ENCODE measurements at regions not wholly inside any gene's neighbourhood (a gene's known extent, or its start where the extent isn't known, plus 50 kb on each side); places are given as distances from the start of the nearest gene placed in this dataset.

GRCh38 chr2:146913476-146913875 is 931.4 kb upstream of the ACVR2A start:
- TF ChIP-seq, protein P1, sequence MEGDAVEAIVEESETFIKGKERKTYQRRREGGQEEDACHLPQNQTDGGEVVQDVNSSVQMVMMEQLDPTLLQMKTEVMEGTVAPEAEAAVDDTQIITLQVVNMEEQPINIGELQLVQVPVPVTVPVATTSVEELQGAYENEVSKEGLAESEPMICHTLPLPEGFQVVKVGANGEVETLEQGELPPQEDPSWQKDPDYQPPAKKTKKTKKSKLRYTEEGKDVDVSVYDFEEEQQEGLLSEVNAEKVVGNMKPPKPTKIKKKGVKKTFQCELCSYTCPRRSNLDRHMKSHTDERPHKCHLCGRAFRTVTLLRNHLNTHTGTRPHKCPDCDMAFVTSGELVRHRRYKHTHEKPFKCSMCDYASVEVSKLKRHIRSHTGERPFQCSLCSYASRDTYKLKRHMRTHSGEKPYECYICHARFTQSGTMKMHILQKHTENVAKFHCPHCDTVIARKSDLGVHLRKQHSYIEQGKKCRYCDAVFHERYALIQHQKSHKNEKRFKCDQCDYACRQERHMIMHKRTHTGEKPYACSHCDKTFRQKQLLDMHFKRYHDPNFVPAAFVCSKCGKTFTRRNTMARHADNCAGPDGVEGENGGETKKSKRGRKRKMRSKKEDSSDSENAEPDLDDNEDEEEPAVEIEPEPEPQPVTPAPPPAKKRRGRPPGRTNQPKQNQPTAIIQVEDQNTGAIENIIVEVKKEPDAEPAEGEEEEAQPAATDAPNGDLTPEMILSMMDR (conservative IDR thresholded peaks at IDR 0.05) = no peak
- Histone ChIP-seq H4K20me1 (ENCODE audit: control insufficient read depth, insufficient read depth, insufficient read length) (no peaks in the 10 kb centered on the region), H4K91ac (ENCODE audit: insufficient read length, low read depth, low read length) (no peak overlapping the region), H3K9me3 (ENCODE audit: control insufficient read depth, low read depth, low read length) (no peaks in the 10 kb centered on the region), H4K8ac (replicated peaks; ENCODE audit: insufficient read length, low read depth, low read length) (no peak overlapping the region), H2BK20ac (ENCODE audit: low read depth, low read length, poor library complexity, severe bottlenecking) (no peak overlapping the region), H2BK12ac (ENCODE audit: insufficient read length, low read depth, low read length) (no peak overlapping the region), H3K9ac (ENCODE audit: extremely low read depth, insufficient read length, low read length) (no peak overlapping the region), H3T11ph (ENCODE audit: low read length) (no peak overlapping the region), H3K4me1 (ENCODE audit: insufficient read depth, low read length) (no peaks in the 10 kb centered on the region), H3K23ac (ENCODE audit: insufficient read length, low read depth, low read length) (no peak overlapping the region), H2BK5ac (ENCODE audit: insufficient read length, low read length) (no peak overlapping the region), H2AK5ac (ENCODE audit: insufficient read length, low read length) (no peak overlapping the region), H3K27ac (ENCODE audit: insufficient read length, low read depth, low read length) (no peak overlapping the region), H3K4ac (ENCODE audit: low read depth, low read length) (no peak overlapping the region), H2BK120ac (ENCODE audit: low read depth, low read length, poor library complexity, severe bottlenecking) (no peak overlapping the region), H3K23me2 (ENCODE audit: insufficient read length, low read depth, low read length, poor library complexity, severe bottlenecking) (no peaks in the 10 kb centered on the region), H4K5ac (ENCODE audit: insufficient read length, low read depth, low read length) (no peak overlapping the region), H2AFZ (ENCODE audit: low read length) (no peak overlapping the region), H3K79me1 (ENCODE audit: insufficient read depth, low read depth, low read length, poor library complexity, severe bottlenecking) (no peaks in the 10 kb centered on the region), H3K18ac (ENCODE audit: insufficient read length, low read depth, low read length) (no peak overlapping the region), H3K27me3 (ENCODE audit: insufficient read depth, low read length) (no peaks in the 10 kb centered on the region), H3K14ac (ENCODE audit: insufficient read depth, low read length) (no peak overlapping the region), H3K79me2 (ENCODE audit: insufficient read depth, low read length) (no peaks in the 10 kb centered on the region), H3K4me2 (ENCODE audit: insufficient read depth, insufficient read length, low read length) (no peak overlapping the region), H3K56ac (ENCODE audit: insufficient read length, low read depth, low read length) (no peak overlapping the region), H2BK15ac (ENCODE audit: low read depth, low read length) (no peak overlapping the region)
- Mint-ChIP-seq H3K27ac (no peak overlapping the region), H3K27me3 (ENCODE audit: low read depth) (no peaks in the 10 kb centered on the region), H3K4me3 (no peak overlapping the region), H3K9me3 (no peaks in the 10 kb centered on the region), H3K36me3 (ENCODE audit: insufficient read depth in 1 of 3, low read depth in 3 of 3) (no peaks in the 10 kb centered on the region), H3K4me1 (peaks cover 5 to 7% of the 10 kb centered on the region in 2 experiments; a peak in 3 of 4 replicates)
- no CpG with 5 or more reads among the region's 3 CpGs for WGBS (ENCODE audit: extremely low coverage, insufficient read length, low lambda C conversion rate)
- DNase-seq = no peak
